Duodenal mucosa (tissue), 2 donors: ENCODE measurements at regions not wholly inside any gene's neighbourhood (a gene's known extent, or its start where the extent isn't known, plus 50 kb on each side); places are given as distances from the start of the nearest gene placed in this dataset.

Experiments
- H3K27ac ChIP-seq: one replicate; pipeline ENCODE4 v1.7.0; 2013; ENCODE audit warnings: low read depth, low read length
- H3K27me3 ChIP-seq, 2 donors: one replicate each; pipeline ENCODE4 v1.7.0; 2013; ENCODE audit warnings: low read length in 2 of 2, control low read depth in 1 of 2; ENCODE audit not compliant: insufficient read depth in 2 of 2, control insufficient read depth in 1 of 2
- H3K36me3 ChIP-seq, 2 donors: one replicate each; pipeline ENCODE4 v1.7.0; 2013; ENCODE audit warnings: low read length in 2 of 2, control low read depth in 1 of 2; ENCODE audit not compliant: insufficient read depth in 2 of 2, control insufficient read depth in 1 of 2
- H3K4me1 ChIP-seq, 2 donors: one replicate each; pipeline ENCODE4 v1.7.0; 2013; ENCODE audit warnings: low read length in 2 of 2, control low read depth in 1 of 2; ENCODE audit not compliant: insufficient read depth in 2 of 2, control insufficient read depth in 1 of 2
- H3K4me3 ChIP-seq, 2 donors: one replicate each; pipeline ENCODE4 v1.7.0; 2013; ENCODE audit warnings: low read length in 2 of 2, low read depth in 1 of 2
- H3K9ac ChIP-seq, 2 donors: one replicate each; pipeline ENCODE4 v1.7.0; 2013; ENCODE audit warnings: low read length in 2 of 2, low read depth in 1 of 2
- H3K9me3 ChIP-seq, 2 donors: one replicate each; pipeline ENCODE4 v1.7.0; 2013; ENCODE audit warnings: low read length in 2 of 2, control low read depth in 1 of 2; ENCODE audit not compliant: control insufficient read depth in 1 of 2

- Histone ChIP-seq H3K27ac (no peak overlapping the region), H3K4me1 (no peaks in the 10 kb centered on the region), H3K9me3 (peaks cover 4 to 9% of the 10 kb centered on the region in 2 donors), H3K27me3 (no peaks in the 10 kb centered on the region), H3K4me3 (no peak overlapping the region), H3K9ac (no peak overlapping the region), H3K36me3 (no peaks in the 10 kb centered on the region)
These were observed 1530.6 kb upstream of the CDH6 start for GRCh38 chr5:29662876-29663275.

- Histone ChIP-seq H3K9me3 (peaks cover 7% of the 10 kb centered on the region in 2 donors), H3K27me3 (no peaks in the 10 kb centered on the region), H3K27ac (no peak overlapping the region)
These were observed 1538.5 kb upstream of the CDH6 start for GRCh38 chr5:29654954-29655353.

GRCh38 chr5:29649321-29649720 lies 1544.2 kb upstream of the CDH6 start:
- Histone ChIP-seq H3K9ac (no peak overlapping the region), H3K4me1 (no peaks in the 10 kb centered on the region), H3K4me3 (no peak overlapping the region), H3K27ac (no peak overlapping the region), H3K9me3 (peaks cover 3 to 10% of the 10 kb centered on the region in 2 donors), H3K27me3 (no peaks in the 10 kb centered on the region), H3K36me3 (no peaks in the 10 kb centered on the region)

More at GRCh38 chr5:29654954-29655353, 1538.5 kb upstream of the CDH6 start:
- Histone ChIP-seq H3K4me1 (no peaks in the 10 kb centered on the region), H3K36me3 (no peaks in the 10 kb centered on the region), H3K4me3 (no peak overlapping the region), H3K9ac (no peak overlapping the region)

GRCh38 chr5:29642601-29643000 lies 1550.9 kb upstream of the CDH6 start:
- no peaks in the 10 kb centered on the region for H3K4me1 ChIP-seq
- H3K9ac ChIP-seq = no peak overlapping the region
- peaks cover 0 to 13% of the 10 kb centered on the region in 2 donors for H3K9me3 ChIP-seq
- H3K27me3 ChIP-seq = no peaks in the 10 kb centered on the region
- H3K36me3 ChIP-seq = no peaks in the 10 kb centered on the region
- no peak overlapping the region for H3K4me3 ChIP-seq
- H3K27ac ChIP-seq = no peak overlapping the region

- H3K27me3 ChIP-seq = no peaks in the 10 kb centered on the region
- no peaks in the 10 kb centered on the region for H3K36me3 ChIP-seq
- H3K4me1 ChIP-seq = no peaks in the 10 kb centered on the region
- no peak overlapping the region for H3K27ac ChIP-seq
- H3K4me3 ChIP-seq = no peak overlapping the region
- H3K9me3 ChIP-seq = peaks cover 5 to 14% of the 10 kb centered on the region in 2 donors
- no peak overlapping the region for H3K9ac ChIP-seq
These were observed 1579.3 kb upstream of the CDH6 start for GRCh38 chr5:29614206-29614605.

- H3K27me3 ChIP-seq = no peaks in the 10 kb centered on the region
- H3K4me3 ChIP-seq = no peak overlapping the region
- H3K9me3 ChIP-seq = peaks cover 6 to 8% of the 10 kb centered on the region in 2 donors
- H3K9ac ChIP-seq = no peak overlapping the region
- H3K36me3 ChIP-seq = no peaks in the 10 kb centered on the region
- no peak overlapping the region for H3K27ac ChIP-seq
- no peaks in the 10 kb centered on the region for H3K4me1 ChIP-seq
These were observed 1605.2 kb upstream of the CDH6 start for GRCh38 chr5:29588236-29588635.

- Histone ChIP-seq H3K36me3 (no peaks in the 10 kb centered on the region), H3K27ac (no peak overlapping the region), H3K4me1 (no peaks in the 10 kb centered on the region), H3K9me3 (peaks cover 6 to 8% of the 10 kb centered on the region in 2 donors), H3K27me3 (no peaks in the 10 kb centered on the region), H3K4me3 (no peak overlapping the region), H3K9ac (no peak overlapping the region)
These were observed 1605.7 kb upstream of the CDH6 start for GRCh38 chr5:29587832-29588231.

- Histone ChIP-seq H3K9ac (no peak overlapping the region), H3K4me3 (no peak overlapping the region), H3K4me1 (no peaks in the 10 kb centered on the region), H3K36me3 (no peaks in the 10 kb centered on the region), H3K9me3 (peaks cover 0 to 14% of the 10 kb centered on the region in 2 donors), H3K27ac (no peak overlapping the region), H3K27me3 (no peaks in the 10 kb centered on the region)
These were observed 1625.5 kb upstream of the CDH6 start for GRCh38 chr5:29568028-29568427.

GRCh38 chr5:29561564-29561963 lies 1631.9 kb upstream of the CDH6 start:
- Histone ChIP-seq H3K4me3 (no peak overlapping the region), H3K4me1 (no peaks in the 10 kb centered on the region), H3K36me3 (no peaks in the 10 kb centered on the region), H3K27me3 (no peaks in the 10 kb centered on the region), H3K9me3 (peaks cover 8 to 9% of the 10 kb centered on the region in 2 donors), H3K9ac (no peak overlapping the region), H3K27ac (no peak overlapping the region)

GRCh38 chr5:29550523-29550922 lies 1643.0 kb upstream of the CDH6 start:
- Histone ChIP-seq H3K4me3 (no peak overlapping the region), H3K27me3 (no peaks in the 10 kb centered on the region), H3K36me3 (no peaks in the 10 kb centered on the region), H3K4me1 (no peaks in the 10 kb centered on the region), H3K9ac (no peak overlapping the region), H3K9me3 (peaks cover 7 to 12% of the 10 kb centered on the region in 2 donors), H3K27ac (no peak overlapping the region)

- H3K36me3 ChIP-seq = no peaks in the 10 kb centered on the region
- H3K4me3 ChIP-seq = no peak overlapping the region
- H3K9ac ChIP-seq = no peak overlapping the region
- no peaks in the 10 kb centered on the region for H3K27me3 ChIP-seq
- H3K27ac ChIP-seq = no peak overlapping the region
- H3K9me3 ChIP-seq = peaks cover 10 to 21% of the 10 kb centered on the region in 2 donors
- H3K4me1 ChIP-seq = no peaks in the 10 kb centered on the region
These were observed 1645.2 kb upstream of the CDH6 start for GRCh38 chr5:29548262-29548661.
